C4-2B (cell line): ENCODE measurements at regions not wholly inside any gene's neighbourhood (a gene's known extent, or its start where the extent isn't known, plus 50 kb on each side); places are given as distances from the start of the nearest gene placed in this dataset.
"Not testable (repeated sequence)": the region's sequence is repeated elsewhere in the genome, so short reads cannot be mapped to it uniquely, and the experiment has no call there.

Experiments used
- CTCF ChIP-seq: fragments of 450-650 bp; conservative IDR thresholded peaks from 2 replicates; pipeline ENCODE4 v1.5.1; 2017; ENCODE audit warnings: mild to moderate bottlenecking
- ZFX ChIP-seq: fragments of 450-650 bp; IDR thresholded peaks from 2 replicates; pipeline ENCODE4 v1.6.1; 2017

DNA sequence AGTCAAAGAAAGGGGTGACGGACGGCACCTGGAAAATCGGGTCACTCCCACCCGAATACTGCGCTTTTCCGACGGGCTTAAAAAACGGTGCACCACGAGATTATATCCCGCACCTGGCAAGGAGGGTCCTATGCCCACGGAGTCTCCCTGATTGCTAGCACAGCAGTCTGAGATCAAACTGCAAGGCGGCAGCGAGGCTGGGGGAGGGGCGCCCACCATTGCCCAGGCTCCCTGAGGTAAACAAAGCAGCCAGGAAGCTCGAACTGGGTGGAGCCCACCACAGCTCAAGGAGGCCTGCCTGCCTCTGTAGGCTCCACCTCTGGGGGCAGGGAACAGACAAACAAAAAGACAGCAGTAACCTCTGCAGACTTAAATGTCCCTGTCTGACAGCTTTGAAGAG, 335.7 kb downstream of the SEC16B start:
- not testable (repeated sequence) for TF ChIP-seq CTCF, ZFX
